Trophoblast cell (in vitro differentiated cells and primary cell): ENCODE measurements at regions not wholly inside any gene's neighbourhood (a gene's known extent, or its start where the extent isn't known, plus 50 kb on each side); places are given as distances from the start of the nearest gene placed in this dataset.
"Not testable (repeated sequence)": the region's sequence is repeated elsewhere in the genome, so short reads cannot be mapped to it uniquely, and the experiment has no call there.

Source experiments
- DNase-seq, 2 donors: peaks; one replicate each; pipeline ENCODE4 v3.0.0-alpha.2; 2016
- H2AFZ ChIP-seq: 2 replicates; pipeline ENCODE4 v1.6.1; 2013; ENCODE audit warnings: low read length, moderate library complexity, mild to moderate bottlenecking; ENCODE audit not compliant: insufficient read depth, poor library complexity
- H2AK5ac ChIP-seq: 2 replicates; pipeline ENCODE4 v1.6.1; 2013; ENCODE audit warnings: mild to moderate bottlenecking, low read length
- H2BK120ac ChIP-seq: 2 replicates; pipeline ENCODE4 v1.6.1; 2013; ENCODE audit warnings: low read length, mild to moderate bottlenecking, moderate library complexity; ENCODE audit not compliant: insufficient read depth, poor library complexity
- H2BK12ac ChIP-seq: 2 replicates; pipeline ENCODE4 v1.6.1; 2013; ENCODE audit warnings: mild to moderate bottlenecking, low read length, moderate library complexity
- H2BK5ac ChIP-seq: 2 replicates; pipeline ENCODE4 v1.6.1; 2013; ENCODE audit warnings: low read length, low read depth, moderate library complexity, mild to moderate bottlenecking; ENCODE audit not compliant: poor library complexity
- H3K14ac ChIP-seq: 2 replicates; pipeline ENCODE4 v1.6.1; 2013; ENCODE audit warnings: mild to moderate bottlenecking, low read length
- H3K18ac ChIP-seq: 2 replicates; pipeline ENCODE4 v1.6.1; 2013; ENCODE audit warnings: mild to moderate bottlenecking, low read length
- H3K23ac ChIP-seq: 2 replicates; pipeline ENCODE4 v1.6.1; 2013; ENCODE audit warnings: low read length
- H3K27ac ChIP-seq: 2 replicates; pipeline ENCODE4 v1.5.1; 2013; ENCODE audit warnings: low read depth, mild to moderate bottlenecking, inconsistent platforms, low read length, moderate library complexity
- H3K27me3 ChIP-seq: 2 replicates; pipeline ENCODE4 v1.6.1; 2013; ENCODE audit warnings: inconsistent platforms, mild to moderate bottlenecking, low read length, moderate library complexity; ENCODE audit not compliant: insufficient read depth
- H3K36me3 ChIP-seq, 2 experiments: 1 replicate in 1 of 2; 2 replicates in 1 of 2; pipeline ENCODE4 v1.6.1; 2013; ENCODE audit warnings: low read length in 2 of 2, mild to moderate bottlenecking in 2 of 2, moderate library complexity in 1 of 2; ENCODE audit not compliant: insufficient read depth in 2 of 2, control insufficient read depth in 1 of 2
- H3K4ac ChIP-seq: 2 replicates; pipeline ENCODE4 v1.6.1; 2013; ENCODE audit warnings: low read depth, mild to moderate bottlenecking, low read length, moderate library complexity
- H3K4me1 ChIP-seq, 2 experiments: 1 replicate in 1 of 2; 2 replicates in 1 of 2; pipeline ENCODE4 v1.6.1; 2013; ENCODE audit warnings: low read length in 2 of 2, mild to moderate bottlenecking in 2 of 2, moderate library complexity in 1 of 2; ENCODE audit not compliant: insufficient read depth in 2 of 2, control insufficient read depth in 1 of 2
- H3K4me2 ChIP-seq: 2 replicates; pipeline ENCODE4 v1.6.1; 2013; ENCODE audit warnings: inconsistent platforms, mild to moderate bottlenecking, low read length, moderate library complexity
- H3K4me3 ChIP-seq: 2 replicates; pipeline ENCODE4 v1.5.1; 2013; ENCODE audit warnings: mild to moderate bottlenecking, low read depth, low read length, inconsistent platforms
- H3K79me1 ChIP-seq: one replicate; pipeline ENCODE4 v1.6.1; 2013; ENCODE audit warnings: low read length
- H3K79me2 ChIP-seq: 2 replicates; pipeline ENCODE4 v1.6.1; 2013; ENCODE audit warnings: low read length, mild to moderate bottlenecking; ENCODE audit not compliant: control insufficient read depth, insufficient read depth, poor library complexity
- H3K9ac ChIP-seq: 2 replicates; pipeline ENCODE4 v1.6.1; 2013; ENCODE audit warnings: mild to moderate bottlenecking, low read length
- H3K9me3 ChIP-seq: 2 replicates; pipeline ENCODE4 v1.6.1; 2013; ENCODE audit warnings: low read depth, mild to moderate bottlenecking, control low read depth, inconsistent platforms, low read length; ENCODE audit not compliant: insufficient read depth
- H4K12ac ChIP-seq: 2 replicates; pipeline ENCODE4 v1.6.1; 2013; ENCODE audit warnings: low read depth, mild to moderate bottlenecking, low read length, moderate library complexity
- H4K8ac ChIP-seq: 2 replicates; pipeline ENCODE4 v1.6.1; 2013; ENCODE audit warnings: low read depth, mild to moderate bottlenecking, low read length, moderate library complexity
- H4K91ac ChIP-seq: one replicate; pipeline ENCODE4 v1.6.1; 2013; ENCODE audit warnings: low read depth, mild to moderate bottlenecking, low read length, moderate library complexity
- WGBS: extraction: QIAGEN DNeasy Blood & Tissue Kit; methylation state at CpG from one replicate; pipeline ENCODE4 v1.1.7; 2013; ENCODE audit warnings: missing lambda C conversion rate; ENCODE audit not compliant: insufficient read length, insufficient coverage; ENCODE audit errors: extremely low coverage; 5-methylcytosine and 5-hydroxymethylcytosine counted together

- H2BK120ac ChIP-seq, H2BK12ac ChIP-seq, H3K79me2 ChIP-seq, H3K79me1 ChIP-seq, H3K4ac ChIP-seq, H2BK5ac ChIP-seq, H3K23ac ChIP-seq, H3K36me3 ChIP-seq, H2AFZ ChIP-seq, DNase-seq, H4K12ac ChIP-seq, H3K9me3 ChIP-seq, H3K4me2 ChIP-seq, H4K91ac ChIP-seq, H4K8ac ChIP-seq, H3K9ac ChIP-seq, H3K18ac ChIP-seq, H3K14ac ChIP-seq, H2AK5ac ChIP-seq, H3K27me3 ChIP-seq, H3K4me3 ChIP-seq, H3K27ac ChIP-seq, H3K4me1 ChIP-seq: not testable (repeated sequence)
Observed at GRCh38 chr16:58858577-58858976, 124.5 kb upstream of the GOT2 start.

- H3K27ac ChIP-seq = no peak overlapping the region
- H3K79me1 ChIP-seq = no peaks in the 10 kb centered on the region
- no peak overlapping the region for H4K8ac ChIP-seq
- no peak overlapping the region for H3K4me2 ChIP-seq
- no peak overlapping the region for H4K12ac ChIP-seq
- no peaks in the 10 kb centered on the region for H3K36me3 ChIP-seq
- no peaks in the 10 kb centered on the region for H3K9me3 ChIP-seq
- peak overlapping the region; percentile 31 for H3K9ac ChIP-seq
- H2AK5ac ChIP-seq = no peak overlapping the region
- H2AFZ ChIP-seq = no peak overlapping the region
- H3K23ac ChIP-seq = no peak overlapping the region
- H2BK120ac ChIP-seq = no peak overlapping the region
- H3K4me1 ChIP-seq = no peaks in the 10 kb centered on the region
- WGBS = no CpG with 5 or more reads among the region's 5 CpGs
- H2BK12ac ChIP-seq = no peak overlapping the region
- H4K91ac ChIP-seq = no peak overlapping the region
- no peak overlapping the region for H2BK5ac ChIP-seq
- no peak overlapping the region for H3K4me3 ChIP-seq
- no peak for DNase-seq
- no peaks in the 10 kb centered on the region for H3K79me2 ChIP-seq
- H3K18ac ChIP-seq = no peak overlapping the region
- H3K27me3 ChIP-seq = no peaks in the 10 kb centered on the region
- H3K14ac ChIP-seq = no peak overlapping the region
- H3K4ac ChIP-seq = no peak overlapping the region
Observed at GRCh38 chr16:58855291-58855863, 121.3 kb upstream of the GOT2 start.

- Histone ChIP-seq H3K14ac (no peak overlapping the region), H3K4ac (no peak overlapping the region), H3K18ac (no peak overlapping the region), H3K9me3 (no peaks in the 10 kb centered on the region), H2BK12ac (no peak overlapping the region), H3K23ac (no peak overlapping the region), H4K91ac (no peak overlapping the region), H4K12ac (no peak overlapping the region), H3K27ac (no peak overlapping the region), H3K4me2 (no peak overlapping the region), H2AFZ (no peak overlapping the region), H3K79me1 (no peaks in the 10 kb centered on the region), H3K4me3 (no peak overlapping the region), H2BK120ac (no peak overlapping the region), H3K79me2 (no peaks in the 10 kb centered on the region), H4K8ac (no peak overlapping the region), H3K9ac (no peak overlapping the region), H3K27me3 (no peaks in the 10 kb centered on the region), H2BK5ac (no peak overlapping the region), H2AK5ac (no peak overlapping the region), H3K4me1 (no peaks in the 10 kb centered on the region), H3K36me3 (no peaks in the 10 kb centered on the region)
- WGBS = no CpG with 5 or more reads among the region's 6 CpGs
- no peak for DNase-seq
Observed at GRCh38 chr16:58853854-58854791, 120.0 kb upstream of the GOT2 start.

GRCh38 chr16:58850678-58851020 lies 116.5 kb upstream of the GOT2 start:
- no peak overlapping the region for H3K27ac ChIP-seq
- H3K9ac ChIP-seq = no peak overlapping the region

More at GRCh38 chr16:58850678-58851020, 116.5 kb upstream of the GOT2 start:
- Histone ChIP-seq H3K18ac (no peak overlapping the region), H4K91ac (no peak overlapping the region), H2BK12ac (no peak overlapping the region), H2AK5ac (no peak overlapping the region), H2BK120ac (no peak overlapping the region), H2BK5ac (no peak overlapping the region), H3K4me1 (no peaks in the 10 kb centered on the region), H3K23ac (no peak overlapping the region), H3K4me3 (no peak overlapping the region), H3K36me3 (no peaks in the 10 kb centered on the region), H3K79me2 (no peaks in the 10 kb centered on the region), H4K12ac (no peak overlapping the region), H3K9me3 (no peaks in the 10 kb centered on the region), H4K8ac (no peak overlapping the region), H3K14ac (no peak overlapping the region), H3K4me2 (no peak overlapping the region), H3K79me1 (no peaks in the 10 kb centered on the region), H3K4ac (no peak overlapping the region), H2AFZ (no peak overlapping the region), H3K27me3 (no peaks in the 10 kb centered on the region)
- no CpG with 5 or more reads among the region's 3 CpGs for WGBS
- DNase-seq = no peak
